MM.1S (cell line): ENCODE measurements at regions not wholly inside any gene's neighbourhood (a gene's known extent, or its start where the extent isn't known, plus 50 kb on each side); places are given as distances from the start of the nearest gene placed in this dataset.

Experiments used
- CTCF ChIP-seq: fragments of 300-600 bp; sonication (generic); IDR thresholded peaks from 2 replicates; pipeline ENCODE4 v1.5.1; 2016; ENCODE audit warnings: antibody characterized with exemption, low read length, mixed read lengths
- EZH2 ChIP-seq: fragments of 300-600 bp; sonication (generic); optimal IDR thresholded peaks from 2 replicates; pipeline ENCODE3; 2017; ENCODE audit warnings: low read depth, mild to moderate bottlenecking, antibody characterized with exemption, low read length, mixed read lengths
- EZH2phosphoT487 ChIP-seq: fragments of 300-600 bp; sonication (generic); IDR thresholded peaks from 2 replicates; pipeline ENCODE4 v1.6.1; 2018; ENCODE audit warnings: antibody characterized with exemption, low read length

- TF ChIP-seq EZH2 (no peak), CTCF (no peak), EZH2phosphoT487 (no peak)
Measured at GRCh38 chr1:58264462-58264861, 282.1 kb downstream of the OMA1 start.
